ENCODE measurements at regions not wholly inside any gene's neighbourhood (a gene's known extent, or its start where the extent isn't known, plus 50 kb on each side); places are given as distances from the start of the nearest gene placed in this dataset.

GRCh38 chr15:96246057-96246456 is 84.4 kb upstream of the NR2F2 start:
- no peak overlapping the region for H4K5ac ChIP-seq (ENCODE audit: insufficient read length, low read depth, low read length)
- H3K23me2 ChIP-seq (ENCODE audit: low read depth, low read length): no peaks in the 10 kb centered on the region
- no peak overlapping the region for H2AK5ac ChIP-seq (ENCODE audit: low read depth, low read length)
- H3K36me3 ChIP-seq (ENCODE audit: control insufficient read depth in 2 of 4, insufficient read depth in 4 of 4, low read length in 3 of 4): no peaks in the 10 kb centered on the region
- ChIA-PET CTCF (ENCODE audit: partially characterized antibody) (interaction anchor here (1.4 kb wide), 1 partner anchor 9 kb away, joined by 4 read pairs; no protein-coding TSS in a partner anchor), POLR2A (ENCODE audit: partially characterized antibody) (no interaction called here)
- no peak overlapping the region for H3K4ac ChIP-seq (replicated peaks; ENCODE audit: insufficient read length, low read depth, low read length)
- no peak overlapping the region for H3K4me2 ChIP-seq (ENCODE audit: insufficient read depth in 1 of 2, low read depth in 2 of 2, low read length in 2 of 2)
- no peak overlapping the region for H2BK120ac ChIP-seq (replicated peaks; ENCODE audit: low read depth, low read length)
- no peak overlapping the region for H3K14ac ChIP-seq (ENCODE audit: insufficient read length)
- H3K79me2 ChIP-seq (ENCODE audit: control insufficient read depth in 1 of 2, insufficient read depth in 2 of 2, low read length in 2 of 2): no peaks in the 10 kb centered on the region
- H4K91ac ChIP-seq (replicated peaks; ENCODE audit: insufficient read length, low read length): no peak overlapping the region
- no peaks in the 10 kb centered on the region for H4K20me1 ChIP-seq (replicated peaks in 1 of 2; ENCODE audit: control insufficient read depth in 1 of 2, insufficient read depth in 2 of 2, low read length in 2 of 2)
- H3K9ac ChIP-seq (replicated peaks in 1 of 4; ENCODE audit: extremely low read depth in 1 of 4, low read depth in 3 of 4, low read length in 3 of 4): no peak overlapping the region
- DNase-seq (ENCODE audit: low read depth in 1 of 2, low spot score in 2 of 2) (no peak), FAIRE-seq (no peak)
- H3K56ac ChIP-seq (replicated peaks; ENCODE audit: insufficient read length, low read depth, low read length): no peak overlapping the region
- no peak overlapping the region for H2BK15ac ChIP-seq (ENCODE audit: low read length)
- H2BK20ac ChIP-seq (ENCODE audit: low read length): no peak overlapping the region
- H4K8ac ChIP-seq (ENCODE audit: extremely low read depth, insufficient read depth, low read length): no peak overlapping the region
- H2BK5ac ChIP-seq (ENCODE audit: low read depth, low read length): no peak overlapping the region
- H3K79me1 ChIP-seq (ENCODE audit: low read depth, low read length): no peaks in the 10 kb centered on the region
- no peaks in the 10 kb centered on the region for H3K27me3 ChIP-seq (replicated peaks in 1 of 4; ENCODE audit: control insufficient read depth in 3 of 4, extremely low read depth in 1 of 4, insufficient read depth in 3 of 4, low read length in 3 of 4)
- no peak overlapping the region for H3K23ac ChIP-seq (ENCODE audit: insufficient read length)
- no peak overlapping the region for H3K27ac ChIP-seq (ENCODE audit: low read depth, low read length)
- H3K9me3 ChIP-seq (ENCODE audit: insufficient read depth in 2 of 2, low read depth in 1 of 2, low read length in 1 of 2): 0 out of 4 replicates have a peak, but pooled peaks cover 0 to 3% of the 10 kb centered on the region in 2 experiments
- WGBS, 2 experiments (ENCODE audit: extremely low coverage in 1 of 2, insufficient coverage in 1 of 2, insufficient read length in 1 of 2, insufficient replicate concordance in 2 of 2, low coverage in 1 of 2, low lambda C conversion rate in 2 of 2, missing lambda C conversion rate in 1 of 2): 74% methylated on average over 4 of the region's 4 CpGs; no CpG with 5 or more reads in 1 of the 2 experiments
- H2BK12ac ChIP-seq (ENCODE audit: low read depth, low read length): no peak overlapping the region
- H3K4me1 ChIP-seq (replicated peaks in 1 of 4; ENCODE audit: control insufficient read depth in 3 of 4, insufficient read depth in 4 of 4, low read length in 3 of 4): peaks cover 0 to 3% (median 0%) of the 10 kb centered on the region in 4 experiments; a peak in 1 of 7 replicates
- H2AFZ ChIP-seq (ENCODE audit: low read length): no peak overlapping the region
- H3K18ac ChIP-seq (ENCODE audit: extremely low read depth, low read length): no peak overlapping the region
- no peak overlapping the region for H3K4me3 ChIP-seq (ENCODE audit: extremely low read depth in 1 of 4, insufficient read depth in 2 of 4, low read depth in 3 of 4, low read length in 4 of 4)
- TF ChIP-seq SP2 (IDR thresholded peaks at IDR 0.05; ENCODE audit: low read length) (no peak), JUND (IDR thresholded peaks at IDR 0.05; ENCODE audit: low read length) (no peak), RNF2 (IDR thresholded peaks at IDR 0.05; ENCODE audit: borderline replicate concordance, low read depth, low read length, missing control alignments, poor library complexity, severe bottlenecking) (no peak), NRF1 (IDR thresholded peaks at IDR 0.05; ENCODE audit: low read depth, low read length) (no peak), TEAD4 (IDR thresholded peaks at IDR 0.05; ENCODE audit: low read depth, low read length) (peak; percentile 76)

All from H1 (cell line).